ENCODE measurements at regions not wholly inside any gene's neighbourhood (a gene's known extent, or its start where the extent isn't known, plus 50 kb on each side); places are given as distances from the start of the nearest gene placed in this dataset.
"Not testable (repeated sequence)": the region's sequence is repeated elsewhere in the genome, so short reads cannot be mapped to it uniquely, and the experiment has no call there.

DNA sequence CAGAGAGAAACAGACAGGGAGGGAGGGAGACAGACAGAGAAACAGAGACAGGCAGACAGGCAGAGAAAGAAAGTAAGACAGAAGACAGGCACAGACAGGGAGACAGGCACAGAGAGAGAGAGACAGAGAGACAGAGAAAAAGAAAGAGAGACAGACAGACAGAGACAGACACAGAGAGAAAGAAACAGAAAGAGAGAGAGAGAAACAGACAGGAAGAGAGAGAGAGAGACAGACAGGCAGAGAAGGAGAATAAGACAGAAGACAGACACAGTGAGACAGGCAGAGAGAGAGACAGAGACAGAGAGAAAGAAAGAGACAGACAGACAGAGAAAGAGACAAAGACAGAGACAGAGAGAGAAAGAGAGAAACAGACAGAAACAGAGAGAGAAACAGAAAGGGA, 754.8 kb upstream of the DEFB115 start:
- TF ChIP-seq, protein P1, sequence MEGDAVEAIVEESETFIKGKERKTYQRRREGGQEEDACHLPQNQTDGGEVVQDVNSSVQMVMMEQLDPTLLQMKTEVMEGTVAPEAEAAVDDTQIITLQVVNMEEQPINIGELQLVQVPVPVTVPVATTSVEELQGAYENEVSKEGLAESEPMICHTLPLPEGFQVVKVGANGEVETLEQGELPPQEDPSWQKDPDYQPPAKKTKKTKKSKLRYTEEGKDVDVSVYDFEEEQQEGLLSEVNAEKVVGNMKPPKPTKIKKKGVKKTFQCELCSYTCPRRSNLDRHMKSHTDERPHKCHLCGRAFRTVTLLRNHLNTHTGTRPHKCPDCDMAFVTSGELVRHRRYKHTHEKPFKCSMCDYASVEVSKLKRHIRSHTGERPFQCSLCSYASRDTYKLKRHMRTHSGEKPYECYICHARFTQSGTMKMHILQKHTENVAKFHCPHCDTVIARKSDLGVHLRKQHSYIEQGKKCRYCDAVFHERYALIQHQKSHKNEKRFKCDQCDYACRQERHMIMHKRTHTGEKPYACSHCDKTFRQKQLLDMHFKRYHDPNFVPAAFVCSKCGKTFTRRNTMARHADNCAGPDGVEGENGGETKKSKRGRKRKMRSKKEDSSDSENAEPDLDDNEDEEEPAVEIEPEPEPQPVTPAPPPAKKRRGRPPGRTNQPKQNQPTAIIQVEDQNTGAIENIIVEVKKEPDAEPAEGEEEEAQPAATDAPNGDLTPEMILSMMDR (IDR thresholded peaks at IDR 0.05; ENCODE audit: borderline replicate concordance, extremely low read depth, low read length, poor library complexity, severe bottlenecking), result no peak
- TF ChIP-seq EZH2 (IDR thresholded peaks at IDR 0.05; ENCODE audit: borderline replicate concordance, low read depth, low read length, severe bottlenecking), result no peak
- Histone ChIP-seq H3K36me3 (ENCODE audit: insufficient read depth, low read length) (no peaks in the 10 kb centered on the region), H4K20me1 (ENCODE audit: insufficient read depth, low read length) (no peaks in the 10 kb centered on the region), H3K4me1 (ENCODE audit: insufficient read depth, low read length) (peaks cover 26% of the 10 kb centered on the region), H3K27ac (ENCODE audit: low read length) (no peak overlapping the region), H3K79me2 (ENCODE audit: insufficient read depth, low read length) (no peaks in the 10 kb centered on the region), H3K4me3 (ENCODE audit: low read depth in 1 of 2, low read length in 2 of 2) (peak overlapping the region in 1 of 2 experiments; percentile 24; a peak in 2 of 4 replicates), H2AFZ (ENCODE audit: low read depth, low read length) (peak overlapping the region; percentile 67), H3K27me3 (ENCODE audit: insufficient read depth, low read length, poor library complexity) (no peaks in the 10 kb centered on the region), H3K4me2 (ENCODE audit: insufficient read depth, low read length) (peak overlapping the region; percentile 57), H3K9ac (ENCODE audit: low read depth, low read length) (peak overlapping the region; percentile 4; the same call in 1 of the 2 replicates), H3K9me3 (ENCODE audit: insufficient read depth, low read length, severe bottlenecking) (no peaks in the 10 kb centered on the region)
- no peak for DNase-seq
- ATAC-seq (ENCODE audit: insufficient read depth, low read depth), result peak; percentile 66

DNA sequence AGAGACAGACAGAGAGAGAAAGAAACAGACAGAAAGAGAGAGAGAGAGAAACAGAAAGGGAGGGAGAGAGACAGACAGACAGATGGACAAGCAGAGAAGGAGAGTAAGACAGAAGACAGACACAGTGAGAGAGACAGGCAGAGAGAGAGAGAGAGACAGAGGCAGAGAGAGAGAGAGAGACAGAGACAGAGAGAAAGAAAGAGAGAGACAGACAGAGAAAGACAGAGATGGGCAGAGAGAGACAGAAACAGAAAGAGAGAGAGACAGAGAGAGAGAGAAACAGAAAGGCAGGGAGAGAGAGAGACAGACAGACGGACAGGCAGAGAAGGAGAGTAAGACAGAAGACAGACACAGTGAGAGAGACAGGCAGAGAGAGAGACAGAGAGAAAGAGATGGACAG, 754.3 kb upstream of the DEFB115 start:
- peak overlapping the region; percentile 57 for H3K4me2 ChIP-seq (ENCODE audit: insufficient read depth, low read length)
- not testable (repeated sequence) for DNase-seq; H4K20me1 ChIP-seq (ENCODE audit: insufficient read depth, low read length); H3K79me2 ChIP-seq (ENCODE audit: insufficient read depth, low read length); H3K27me3 ChIP-seq (ENCODE audit: insufficient read depth, low read length, poor library complexity); H3K36me3 ChIP-seq (ENCODE audit: insufficient read depth, low read length); H3K27ac ChIP-seq (ENCODE audit: low read length); H3K9me3 ChIP-seq (ENCODE audit: insufficient read depth, low read length, severe bottlenecking)
- peaks cover 26% of the 10 kb centered on the region for H3K4me1 ChIP-seq (ENCODE audit: insufficient read depth, low read length)
- H3K9ac ChIP-seq (ENCODE audit: low read depth, low read length), result peak overlapping the region; percentile 4; the same call in 1 of the 2 replicates
- peak overlapping the region; percentile 67 for H2AFZ ChIP-seq (ENCODE audit: low read depth, low read length)
- peak overlapping the region in 1 of 2 experiments; percentile 24; a peak in 2 of 4 replicates for H3K4me3 ChIP-seq (ENCODE audit: low read depth in 1 of 2, low read length in 2 of 2)
- 0 out of 3 replicates have a peak, but pooled peaks have one; percentile 9 for ATAC-seq (ENCODE audit: insufficient read depth, low read depth)

DNA sequence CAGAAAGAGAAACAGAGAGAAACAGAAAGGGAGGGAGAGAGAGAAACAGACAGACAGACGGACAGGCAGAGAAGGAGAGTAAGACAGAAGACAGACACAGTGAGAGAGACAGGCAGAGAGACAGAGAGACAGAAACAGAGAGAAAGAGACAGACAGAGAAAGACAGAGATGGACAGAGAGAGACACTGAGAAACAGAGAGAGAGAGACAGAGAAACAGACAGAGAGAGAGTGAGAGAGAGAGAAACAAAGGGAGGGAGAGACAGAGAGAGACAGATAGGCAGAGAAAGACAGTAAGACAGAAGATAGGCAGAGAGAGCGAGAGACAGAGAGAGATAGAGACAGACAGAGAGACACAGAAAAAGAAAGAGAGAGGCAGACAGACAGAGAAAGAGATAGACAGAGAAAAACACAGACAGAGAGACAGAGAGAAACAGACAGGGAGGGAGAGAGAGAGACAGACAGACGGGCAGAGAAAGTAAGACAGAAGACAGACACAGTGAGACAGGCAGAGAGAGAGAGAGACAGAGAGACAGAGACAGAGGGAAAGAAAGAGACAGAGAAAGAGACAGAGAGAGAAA, 753.4 kb upstream of the DEFB115 start:
- Histone ChIP-seq H3K4me1 (ENCODE audit: insufficient read depth, low read length) (peaks cover 26% of the 10 kb centered on the region), H3K27me3 (ENCODE audit: insufficient read depth, low read length, poor library complexity) (no peaks in the 10 kb centered on the region), H2AFZ (ENCODE audit: low read depth, low read length) (no peak overlapping the region; the same call in 1 of the 2 replicates), H4K20me1 (ENCODE audit: insufficient read depth, low read length) (no peaks in the 10 kb centered on the region), H3K9ac (ENCODE audit: low read depth, low read length) (no peak overlapping the region), H3K4me3 (ENCODE audit: low read depth in 1 of 2, low read length in 2 of 2) (no peak overlapping the region), H3K79me2 (ENCODE audit: insufficient read depth, low read length) (no peaks in the 10 kb centered on the region), H3K9me3 (ENCODE audit: insufficient read depth, low read length, severe bottlenecking) (no peaks in the 10 kb centered on the region), H3K4me2 (ENCODE audit: insufficient read depth, low read length) (peak overlapping the region; percentile 57; the same call in 1 of the 2 replicates), H3K27ac (ENCODE audit: low read length) (no peak overlapping the region), H3K36me3 (ENCODE audit: insufficient read depth, low read length) (no peaks in the 10 kb centered on the region)
- ATAC-seq (ENCODE audit: insufficient read depth, low read depth), result no peak
- TF ChIP-seq, protein P1 (IDR thresholded peaks at IDR 0.05; ENCODE audit: borderline replicate concordance, extremely low read depth, low read length, poor library complexity, severe bottlenecking), result no peak
- no peak for TF ChIP-seq EZH2 (IDR thresholded peaks at IDR 0.05; ENCODE audit: borderline replicate concordance, low read depth, low read length, severe bottlenecking)
- DNase-seq, result no peak

DNA sequence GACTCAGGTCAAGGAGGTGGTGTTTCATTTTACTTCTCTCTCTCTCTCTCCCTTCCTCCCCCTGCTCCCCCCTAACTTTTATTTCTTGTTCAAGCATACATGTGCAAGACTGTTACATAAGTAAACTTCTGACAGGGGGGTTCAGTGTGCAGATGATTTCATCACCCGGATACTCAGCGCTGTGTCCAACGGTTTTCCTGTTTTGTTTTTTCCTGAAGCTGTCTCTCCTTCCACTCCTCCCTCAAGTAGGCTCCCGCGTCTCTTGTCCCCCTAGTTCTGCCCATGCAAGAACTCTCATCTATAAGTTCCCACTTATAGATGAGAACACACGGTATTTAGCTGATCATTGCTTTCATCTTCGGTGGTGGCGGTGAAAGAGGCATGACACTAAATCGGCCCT, 751.9 kb upstream of the DEFB115 start:
- H3K4me1 ChIP-seq (ENCODE audit: insufficient read depth, low read length), result peaks cover 26% of the 10 kb centered on the region
- no peak overlapping the region for H2AFZ ChIP-seq (ENCODE audit: low read depth, low read length)
- no peak for DNase-seq
- H3K79me2 ChIP-seq (ENCODE audit: insufficient read depth, low read length), result no peaks in the 10 kb centered on the region
- H4K20me1 ChIP-seq (ENCODE audit: insufficient read depth, low read length), result no peaks in the 10 kb centered on the region
- no peaks in the 10 kb centered on the region for H3K9me3 ChIP-seq (ENCODE audit: insufficient read depth, low read length, severe bottlenecking)
- no peaks in the 10 kb centered on the region for H3K27me3 ChIP-seq (ENCODE audit: insufficient read depth, low read length, poor library complexity)
- no peak overlapping the region for H3K4me3 ChIP-seq (ENCODE audit: low read depth in 1 of 2, low read length in 2 of 2)
- TF ChIP-seq, protein P1 (IDR thresholded peaks at IDR 0.05; ENCODE audit: borderline replicate concordance, extremely low read depth, low read length, poor library complexity, severe bottlenecking), result no peak
- no peak for TF ChIP-seq EZH2 (IDR thresholded peaks at IDR 0.05; ENCODE audit: borderline replicate concordance, low read depth, low read length, severe bottlenecking)
- H3K36me3 ChIP-seq (ENCODE audit: insufficient read depth, low read length), result no peaks in the 10 kb centered on the region
- no peak for ATAC-seq (ENCODE audit: insufficient read depth, low read depth)
- H3K4me2 ChIP-seq (ENCODE audit: insufficient read depth, low read length), result no peak overlapping the region
- no peak overlapping the region for H3K9ac ChIP-seq (ENCODE audit: low read depth, low read length)
- H3K27ac ChIP-seq (ENCODE audit: low read length), result no peak overlapping the region

All from DND-41 (cell line).